ENCODE measurements at regions not wholly inside any gene's neighbourhood (a gene's known extent, or its start where the extent isn't known, plus 50 kb on each side); places are given as distances from the start of the nearest gene placed in this dataset.

DNA sequence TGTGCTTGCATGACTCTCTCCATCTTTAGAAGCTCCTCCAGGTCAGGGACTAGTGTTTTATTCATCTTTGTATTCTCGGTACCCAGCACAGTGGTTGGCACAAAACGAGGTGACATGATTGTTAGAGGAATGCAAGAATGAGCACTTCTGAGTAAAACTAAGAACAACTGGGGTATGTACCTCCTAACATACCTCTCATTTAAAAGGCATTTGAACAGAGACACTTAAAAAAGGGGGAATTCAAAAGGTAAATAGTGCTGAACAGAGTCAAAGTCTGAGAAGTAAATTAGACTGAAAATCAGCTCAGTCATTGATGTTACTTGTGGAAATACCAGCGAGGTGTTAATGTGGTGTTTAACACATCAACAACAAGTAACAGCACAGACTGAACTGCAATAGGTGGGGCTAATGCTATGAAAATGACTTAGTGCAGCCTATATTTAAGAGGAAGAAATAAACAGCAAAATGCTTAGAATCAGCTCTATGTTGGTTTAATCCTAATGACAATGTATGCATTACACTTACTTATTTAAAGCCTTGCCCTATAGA lies 102.4 kb downstream of the TMCO5A start:
- TF ChIP-seq POLR2A (IDR thresholded peaks at IDR 0.05; ENCODE audit: low read depth, low read length): no peak
- no peak for TF ChIP-seq TAF1 (IDR thresholded peaks at IDR 0.05; ENCODE audit: low read depth, low read length)

Measured in GM12891 (cell line).